ENCODE measurements at regions not wholly inside any gene's neighbourhood (a gene's known extent, or its start where the extent isn't known, plus 50 kb on each side); places are given as distances from the start of the nearest gene placed in this dataset.

DNA sequence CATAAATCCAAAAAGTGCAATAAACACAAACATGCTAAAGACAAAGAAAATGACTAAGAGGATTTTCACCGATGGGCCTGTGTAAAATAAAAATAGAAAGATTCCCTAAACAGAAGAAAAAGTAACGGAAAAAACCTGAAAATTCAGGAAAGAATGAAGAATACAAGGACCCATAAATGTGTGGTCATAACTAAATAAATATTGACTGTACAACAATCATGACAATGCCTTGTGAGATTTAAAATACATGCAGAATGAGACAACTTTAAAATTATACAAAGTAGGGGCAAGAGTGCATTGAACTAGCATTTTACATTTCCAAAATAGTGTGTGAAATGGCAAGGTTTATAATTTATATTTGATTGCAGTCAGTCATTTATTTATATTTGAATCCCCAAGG is 409.1 kb upstream of the ANKRD30A start:
- no peak for TF ChIP-seq POLR2A (IDR thresholded peaks at IDR 0.05)
- TF ChIP-seq, protein P1, sequence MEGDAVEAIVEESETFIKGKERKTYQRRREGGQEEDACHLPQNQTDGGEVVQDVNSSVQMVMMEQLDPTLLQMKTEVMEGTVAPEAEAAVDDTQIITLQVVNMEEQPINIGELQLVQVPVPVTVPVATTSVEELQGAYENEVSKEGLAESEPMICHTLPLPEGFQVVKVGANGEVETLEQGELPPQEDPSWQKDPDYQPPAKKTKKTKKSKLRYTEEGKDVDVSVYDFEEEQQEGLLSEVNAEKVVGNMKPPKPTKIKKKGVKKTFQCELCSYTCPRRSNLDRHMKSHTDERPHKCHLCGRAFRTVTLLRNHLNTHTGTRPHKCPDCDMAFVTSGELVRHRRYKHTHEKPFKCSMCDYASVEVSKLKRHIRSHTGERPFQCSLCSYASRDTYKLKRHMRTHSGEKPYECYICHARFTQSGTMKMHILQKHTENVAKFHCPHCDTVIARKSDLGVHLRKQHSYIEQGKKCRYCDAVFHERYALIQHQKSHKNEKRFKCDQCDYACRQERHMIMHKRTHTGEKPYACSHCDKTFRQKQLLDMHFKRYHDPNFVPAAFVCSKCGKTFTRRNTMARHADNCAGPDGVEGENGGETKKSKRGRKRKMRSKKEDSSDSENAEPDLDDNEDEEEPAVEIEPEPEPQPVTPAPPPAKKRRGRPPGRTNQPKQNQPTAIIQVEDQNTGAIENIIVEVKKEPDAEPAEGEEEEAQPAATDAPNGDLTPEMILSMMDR (IDR thresholded peaks at IDR 0.05) = no peak
